HEK293 (cell line): ENCODE measurements at regions not wholly inside any gene's neighbourhood (a gene's known extent, or its start where the extent isn't known, plus 50 kb on each side); places are given as distances from the start of the nearest gene placed in this dataset.

Experiments
- CTCF ChIA-PET: fragments of 350-600 bp; formaldehyde crosslinking; extraction: SDS; loops from one replicate; lab custom pipeline; 2021; ENCODE audit warnings: antibody characterized with exemption; lab: Yijun Ruan, JAX
- POLR2A ChIA-PET: fragments of 300-600 bp; formaldehyde crosslinking; extraction: SDS; loops from one replicate; lab custom pipeline; 2020; ENCODE audit warnings: antibody characterized with exemption, inconsistent platforms; lab: Yijun Ruan, JAX
- H3K27ac ChIP-seq: fragments of 200-500 bp; sonication (Bioruptor generic); 2 replicates; pipeline ENCODE4 v1.5.1; 2014; ENCODE audit warnings: low read depth, low read length, control low read depth, inconsistent platforms; ENCODE audit errors: extremely low read depth
- H3K36me3 ChIP-seq, 2 experiments: fragments of 200-500 bp in 1 of 2; sonication (Bioruptor generic) in 1 of 2; 1 replicate in 1 of 2; 2 replicates in 1 of 2; pipeline ENCODE4 v1.5.1; 2014 to 2017; ENCODE audit warnings: inconsistent platforms in 2 of 2, low read length in 2 of 2; ENCODE audit not compliant: control insufficient read depth in 2 of 2, insufficient read depth in 1 of 2
- H3K4me1 ChIP-seq: fragments of 200-500 bp; sonication (Bioruptor generic); 2 replicates; pipeline ENCODE4 v1.5.1; 2014; ENCODE audit warnings: mild to moderate bottlenecking, low read length, inconsistent platforms; ENCODE audit not compliant: control insufficient read depth, insufficient read depth
- H3K4me3 ChIP-seq: 2 replicates; pipeline ENCODE4 v1.5.1; 2011; ENCODE audit warnings: low read depth, mild to moderate bottlenecking, control low read depth, low read length, moderate library complexity
- H3K9me3 ChIP-seq: fragments of 200-500 bp; sonication (Bioruptor generic); 2 replicates; pipeline ENCODE4 v1.5.1; 2014; ENCODE audit warnings: low read depth, low read length, inconsistent platforms; ENCODE audit not compliant: control insufficient read depth, insufficient read depth
- BCL11A ChIP-seq: fragments of 450-650 bp; formaldehyde crosslinking; IDR thresholded peaks from 2 replicates; pipeline ENCODE4 v1.5.1; 2016; ENCODE audit warnings: low read depth, missing biosample characterization, missing genetic modification characterization
- EGR2 ChIP-seq: fragments of 450-650 bp; formaldehyde crosslinking; IDR thresholded peaks from 2 replicates; pipeline ENCODE4 v1.5.1; 2016; ENCODE audit warnings: low read depth, missing biosample characterization, missing genetic modification characterization
- HOXC10 ChIP-seq: sonication (generic); formaldehyde crosslinking; IDR thresholded peaks from 2 replicates; pipeline ENCODE4 v1.8.1; 2023; ENCODE audit warnings: mild to moderate bottlenecking, missing genetic modification reagents
- SP2 ChIP-seq: fragments of 450-650 bp; formaldehyde crosslinking; IDR thresholded peaks from 2 replicates; pipeline ENCODE4 v1.5.1; 2016; ENCODE audit warnings: missing biosample characterization, missing genetic modification characterization
- ZBTB11 ChIP-seq: fragments of 450-650 bp; formaldehyde crosslinking; conservative IDR thresholded peaks from 2 replicates; pipeline ENCODE4 v1.5.1; 2016; ENCODE audit warnings: low read depth, missing biosample characterization, missing genetic modification characterization
- ZBTB8A ChIP-seq: fragments of 450-650 bp; formaldehyde crosslinking; IDR thresholded peaks from 2 replicates; pipeline ENCODE4 v1.5.1; 2016; ENCODE audit warnings: missing biosample characterization, missing genetic modification characterization
- ZFP3 ChIP-seq: fragments of 450-650 bp; formaldehyde crosslinking; IDR thresholded peaks from 2 replicates; pipeline ENCODE4 v1.5.1; 2016; ENCODE audit warnings: low read depth, missing biosample characterization, missing genetic modification characterization
- ZFP37 ChIP-seq: fragments of 450-650 bp; formaldehyde crosslinking; IDR thresholded peaks from 2 replicates; pipeline ENCODE4 v1.5.1; 2016; ENCODE audit warnings: missing biosample characterization, missing genetic modification characterization
- ZIC2 ChIP-seq: fragments of 450-650 bp; formaldehyde crosslinking; IDR thresholded peaks from 2 replicates; pipeline ENCODE4 v1.5.1; 2016; ENCODE audit warnings: missing biosample characterization, missing genetic modification characterization
- ZNF157 ChIP-seq: fragments of 450-650 bp; formaldehyde crosslinking; IDR thresholded peaks from 2 replicates; pipeline ENCODE4 v1.5.1; 2016; ENCODE audit warnings: missing biosample characterization, missing genetic modification characterization
- ZNF221 ChIP-seq: fragments of 450-650 bp; formaldehyde crosslinking; IDR thresholded peaks from 2 replicates; pipeline ENCODE4 v1.5.1; 2017; ENCODE audit warnings: missing biosample characterization, missing genetic modification characterization, borderline replicate concordance
- ZNF302 ChIP-seq: fragments of 450-650 bp; formaldehyde crosslinking; IDR thresholded peaks from 2 replicates; pipeline ENCODE4 v1.5.1; 2016; ENCODE audit warnings: missing biosample characterization, missing genetic modification characterization, low read depth
- ZNF423 ChIP-seq: fragments of 450-650 bp; formaldehyde crosslinking; IDR thresholded peaks from 2 replicates; pipeline ENCODE4 v1.5.1; 2016; ENCODE audit warnings: missing biosample characterization, missing genetic modification characterization
- ZNF585B ChIP-seq: fragments of 450-650 bp; formaldehyde crosslinking; IDR thresholded peaks from 2 replicates; pipeline ENCODE4 v1.5.1; 2016; ENCODE audit warnings: missing biosample characterization, missing genetic modification characterization
- ZNF768 ChIP-seq: fragments of 450-650 bp; formaldehyde crosslinking; IDR thresholded peaks from 2 replicates; pipeline ENCODE4 v1.5.1; 2018; ENCODE audit warnings: missing biosample characterization, mild to moderate bottlenecking, missing genetic modification characterization
- ZNF785 ChIP-seq: fragments of 450-650 bp; formaldehyde crosslinking; IDR thresholded peaks from 2 replicates; pipeline ENCODE4 v1.5.1; 2016; ENCODE audit warnings: missing biosample characterization, missing genetic modification characterization
- TF ChIP-seq, protein P1 (sequence below): fragments of 450-650 bp; formaldehyde crosslinking; IDR thresholded peaks from 2 replicates; pipeline ENCODE4 v1.5.1; 2017; ENCODE audit warnings: missing biosample characterization, missing genetic modification characterization
- TF ChIP-seq, protein P2 (sequence below): fragments of 450-650 bp; formaldehyde crosslinking; IDR thresholded peaks from 2 replicates; pipeline ENCODE4 v1.5.1; 2017; ENCODE audit warnings: missing biosample characterization, missing genetic modification characterization

DNA sequence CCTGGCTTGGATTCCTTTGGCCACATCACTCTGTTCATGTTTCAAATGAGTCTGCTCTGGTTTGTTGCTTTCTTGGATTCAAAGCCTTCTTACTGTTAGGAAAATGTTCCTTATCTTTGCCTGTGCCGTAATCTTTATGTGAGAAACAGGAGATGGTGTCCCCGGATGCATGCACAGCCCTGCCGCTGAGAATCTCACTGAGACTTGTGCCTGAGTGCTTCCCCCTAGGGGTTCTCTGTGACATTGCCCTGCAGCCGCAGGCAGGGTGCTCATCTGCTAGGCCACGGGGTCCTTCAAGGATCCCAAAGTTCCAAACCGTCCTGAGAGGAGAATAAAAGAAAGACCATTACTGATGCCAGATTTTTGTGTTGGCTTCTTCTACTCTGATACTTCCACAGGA, 81.4 kb upstream of the ANKRD55 start:
- Histone ChIP-seq H3K9me3 (no peaks in the 10 kb centered on the region), H3K27ac (no peak overlapping the region), H3K4me1 (peaks cover 6% of the 10 kb centered on the region), H3K36me3 (no peaks in the 10 kb centered on the region), H3K4me3 (no peak overlapping the region)
- ChIA-PET POLR2A (no interaction called here), CTCF (no interaction called here)
- no peak for TF ChIP-seq ZBTB11 (tag by site-specific recombination)
- no peak for TF ChIP-seq HOXC10 (CRISPR knock-in tag)
- no peak for TF ChIP-seq ZIC2 (tag by site-specific recombination)
- no peak for TF ChIP-seq ZNF585B (tag by site-specific recombination)
- no peak for TF ChIP-seq ZNF423
- TF ChIP-seq EGR2 (tag by site-specific recombination): no peak
- TF ChIP-seq SP2: no peak

GRCh38 chr5:56313596-56313995, 80.5 kb upstream of the ANKRD55 start:
- TF ChIP-seq ZFP37 (no peak), BCL11A (tag by site-specific recombination) (no peak), ZNF785 (tag by site-specific recombination) (no peak), ZFP3 (tag by site-specific recombination) (no peak), ZNF221 (no peak), HOXC10 (CRISPR knock-in tag) (no peak), ZBTB8A (tag by site-specific recombination) (no peak), ZNF157 (no peak), ZNF585B (tag by site-specific recombination) (no peak)
- TF ChIP-seq, protein P1, sequence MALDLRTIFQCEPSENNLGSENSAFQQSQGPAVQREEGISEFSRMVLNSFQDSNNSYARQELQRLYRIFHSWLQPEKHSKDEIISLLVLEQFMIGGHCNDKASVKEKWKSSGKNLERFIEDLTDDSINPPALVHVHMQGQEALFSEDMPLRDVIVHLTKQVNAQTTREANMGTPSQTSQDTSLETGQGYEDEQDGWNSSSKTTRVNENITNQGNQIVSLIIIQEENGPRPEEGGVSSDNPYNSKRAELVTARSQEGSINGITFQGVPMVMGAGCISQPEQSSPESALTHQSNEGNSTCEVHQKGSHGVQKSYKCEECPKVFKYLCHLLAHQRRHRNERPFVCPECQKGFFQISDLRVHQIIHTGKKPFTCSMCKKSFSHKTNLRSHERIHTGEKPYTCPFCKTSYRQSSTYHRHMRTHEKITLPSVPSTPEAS (tag by site-specific recombination): no peak
- TF ChIP-seq, protein P2, sequence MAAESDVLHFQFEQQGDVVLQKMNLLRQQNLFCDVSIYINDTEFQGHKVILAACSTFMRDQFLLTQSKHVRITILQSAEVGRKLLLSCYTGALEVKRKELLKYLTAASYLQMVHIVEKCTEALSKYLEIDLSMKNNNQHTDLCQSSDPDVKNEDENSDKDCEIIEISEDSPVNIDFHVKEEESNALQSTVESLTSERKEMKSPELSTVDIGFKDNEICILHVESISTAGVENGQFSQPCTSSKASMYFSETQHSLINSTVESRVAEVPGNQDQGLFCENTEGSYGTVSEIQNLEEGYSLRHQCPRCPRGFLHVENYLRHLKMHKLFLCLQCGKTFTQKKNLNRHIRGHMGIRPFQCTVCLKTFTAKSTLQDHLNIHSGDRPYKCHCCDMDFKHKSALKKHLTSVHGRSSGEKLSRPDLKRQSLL (tag by site-specific recombination): no peak
- H3K4me1 ChIP-seq: peaks cover 6% of the 10 kb centered on the region

DNA sequence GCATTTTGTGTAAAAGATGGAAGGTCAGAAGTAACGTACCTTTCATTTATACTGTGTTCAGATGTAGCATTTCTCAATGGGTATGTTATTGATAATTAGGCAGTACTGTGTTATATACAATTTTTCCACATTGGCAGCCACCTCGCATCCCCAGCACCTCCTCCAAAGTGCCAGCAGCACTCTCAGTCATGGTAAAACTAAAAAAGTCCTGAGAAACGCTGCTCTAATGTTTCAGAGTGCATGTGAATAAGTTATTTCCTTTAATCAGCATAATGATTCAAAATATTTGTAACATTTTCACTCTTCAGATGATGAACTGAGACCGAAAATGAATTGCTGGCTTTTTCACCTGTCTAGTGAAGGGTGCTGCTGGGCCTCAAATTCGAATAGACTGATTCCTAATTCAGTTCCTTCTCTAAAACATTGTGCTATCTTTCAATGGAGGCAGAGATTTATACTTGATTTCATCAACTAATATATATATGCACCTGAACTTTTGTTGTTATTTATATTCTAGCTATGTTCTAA, 79.9 kb upstream of the ANKRD55 start:
- no peaks in the 10 kb centered on the region for H3K9me3 ChIP-seq
- ChIA-PET POLR2A (no interaction called here), CTCF (interaction anchor here (0.9 kb wide), 1 partner anchor 58 kb away, joined by 3 read pairs; no protein-coding TSS in a partner anchor)
- H3K4me3 ChIP-seq: no peak overlapping the region
- no peak for TF ChIP-seq ZNF768 (tag by site-specific recombination)
- TF ChIP-seq ZNF302 (tag by site-specific recombination): no peak
- no peaks in the 10 kb centered on the region for H3K36me3 ChIP-seq
- H3K4me1 ChIP-seq: peaks cover 6% of the 10 kb centered on the region
- no peak overlapping the region for H3K27ac ChIP-seq

More at GRCh38 chr5:56313596-56313995, 80.5 kb upstream of the ANKRD55 start:
- no peak overlapping the region for H3K27ac ChIP-seq
- H3K36me3 ChIP-seq: no peaks in the 10 kb centered on the region
- POLR2A ChIA-PET: no interaction called here
- H3K9me3 ChIP-seq: no peaks in the 10 kb centered on the region
- CTCF ChIA-PET: interaction anchor here (0.9 kb wide), 1 partner anchor 57 kb away, joined by 3 read pairs; no protein-coding TSS in a partner anchor
- H3K4me3 ChIP-seq: no peak overlapping the region
